Esophagus muscularis mucosa (tissue), 4 donors: ENCODE measurements at regions not wholly inside any gene's neighbourhood (a gene's known extent, or its start where the extent isn't known, plus 50 kb on each side); places are given as distances from the start of the nearest gene placed in this dataset.

Experiments
- DNase-seq: peaks from one replicate; pipeline ENCODE4 v3.0.0-alpha.2; 2017; ENCODE audit errors: extremely low spot score
- H3K27ac ChIP-seq, 4 donors: fragments of 200-600 bp; sonication (generic); replicated peaks in 1 of 4; 1 replicate in 3 of 4; 2 replicates in 1 of 4; pipeline ENCODE4 v1.5.1; 2016 to 2019; ENCODE audit warnings: mild to moderate bottlenecking in 1 of 4
- H3K27me3 ChIP-seq, 4 donors: fragments of 200-600 bp; sonication (generic); one replicate each; pipeline versions ENCODE4 v1.5.1 to v1.6.0; 2016 to 2019
- H3K36me3 ChIP-seq, 4 donors: fragments of 200-600 bp; sonication (generic); one replicate each; pipeline ENCODE4 v1.5.1; 2016 to 2019
- H3K4me1 ChIP-seq, 4 donors: fragments of 200-600 bp; sonication (generic); one replicate each; pipeline ENCODE4 v1.5.1; 2016 to 2019
- H3K4me3 ChIP-seq, 4 donors: fragments of 200-600 bp; sonication (generic); 1 replicate in 2 of 4; 2 replicates in 2 of 4; pipeline ENCODE4 v1.5.1; 2016 to 2019; ENCODE audit warnings: mild to moderate bottlenecking in 4 of 4, moderate library complexity in 1 of 4
- H3K9me3 ChIP-seq, 4 donors: fragments of 200-600 bp; sonication (generic); 1 replicate in 3 of 4; 2 replicates in 1 of 4; pipeline ENCODE4 v1.5.1; 2016 to 2019
- CTCF ChIP-seq, 3 experiments: fragments of 200-600 bp in 2 of 3; fragments of 450-650 bp in 1 of 3; sonication (generic) in 2 of 3; IDR thresholded peaks; one replicate each; pipeline ENCODE4 v1.5.1; 2017 to 2019; ENCODE audit warnings: antibody characterized with exemption in 3 of 3, mild to moderate bottlenecking in 2 of 3, moderate library complexity in 1 of 3
- EP300 ChIP-seq: sonication (generic); formaldehyde crosslinking; IDR thresholded peaks from one replicate; pipeline ENCODE4 v1.6.1; 2017; ENCODE audit warnings: antibody characterized with exemption
- POLR2A ChIP-seq: fragments of 450-650 bp; IDR thresholded peaks from one replicate; pipeline ENCODE4 v1.6.1; 2017; ENCODE audit warnings: antibody characterized with exemption, moderate library complexity, mild to moderate bottlenecking, low read depth
- POLR2AphosphoS5 ChIP-seq, 2 donors: sonication (generic); formaldehyde crosslinking; IDR thresholded peaks; one replicate each; pipeline ENCODE4 v1.6.1; 2017; ENCODE audit warnings: antibody characterized with exemption in 2 of 2
- WGBS: methylation state at CpG from one replicate; pipeline ENCODE4 v1.1.5; 2018; 5-methylcytosine and 5-hydroxymethylcytosine counted together
- intact Hi-C: fragments of 100-400 bp; cut with DNase I; formaldehyde crosslinking; loops from one replicate; pipeline ENCODE4 v1.15.1; 2023

GRCh38 chr1:36599828-36600227 is 117.1 kb upstream of the CSF3R start:
- intact Hi-C loops, result no loop called here
- WGBS, result 88% methylated on average over 1 of the region's 1 CpG

GRCh38 chr1:36597514-36597913 is 114.8 kb upstream of the CSF3R start:
- no peaks in the 10 kb centered on the region for H3K36me3 ChIP-seq
- peaks cover 0 to 5% (median 0%) of the 10 kb centered on the region in 4 donors for H3K9me3 ChIP-seq
- WGBS, result 81% methylated on average over 5 of the region's 5 CpGs
- H3K4me3 ChIP-seq, result no peak overlapping the region
- H3K4me1 ChIP-seq, result no peaks in the 10 kb centered on the region
- DNase-seq, result no peak
- intact Hi-C loops, result no loop called here
- peaks cover 0 to 56% (median 7%) of the 10 kb centered on the region in 4 donors for H3K27me3 ChIP-seq
- H3K27ac ChIP-seq, result no peak overlapping the region
- TF ChIP-seq POLR2A, result no peak
- no peak for TF ChIP-seq CTCF (IDR thresholded peaks at IDR 0.05)
- no peak for TF ChIP-seq POLR2AphosphoS5 (IDR thresholded peaks at IDR 0.05)
- TF ChIP-seq EP300, result no peak

More at GRCh38 chr1:36599828-36600227, 117.1 kb upstream of the CSF3R start:
- no peak for DNase-seq
- TF ChIP-seq CTCF (IDR thresholded peaks at IDR 0.05) (no peak), POLR2A (no peak), POLR2AphosphoS5 (IDR thresholded peaks at IDR 0.05) (no peak), EP300 (no peak)
- H3K27me3 ChIP-seq, result peaks cover 0 to 56% (median 6%) of the 10 kb centered on the region in 4 donors
- H3K36me3 ChIP-seq, result no peaks in the 10 kb centered on the region
- peaks cover 0 to 5% (median 0%) of the 10 kb centered on the region in 4 donors for H3K9me3 ChIP-seq
- H3K4me3 ChIP-seq, result no peak overlapping the region
- H3K4me1 ChIP-seq, result no peaks in the 10 kb centered on the region
- H3K27ac ChIP-seq, result no peak overlapping the region

- TF ChIP-seq POLR2A (no peak), EP300 (no peak), CTCF (IDR thresholded peaks at IDR 0.05) (no peak), POLR2AphosphoS5 (IDR thresholded peaks at IDR 0.05) (no peak)
- DNase-seq, result no peak
- H3K9me3 ChIP-seq, result peaks cover 0 to 5% (median 0%) of the 10 kb centered on the region in 4 donors
- 78% methylated on average over 11 of the region's 11 CpGs for WGBS
- no peaks in the 10 kb centered on the region for H3K4me1 ChIP-seq
- H3K36me3 ChIP-seq, result no peaks in the 10 kb centered on the region
- H3K4me3 ChIP-seq, result no peak overlapping the region
- peaks cover 0 to 63% (median 8%) of the 10 kb centered on the region in 4 donors for H3K27me3 ChIP-seq
- intact Hi-C loops, result no loop called here
- H3K27ac ChIP-seq, result no peak overlapping the region
These were observed 113.2 kb upstream of the CSF3R start for GRCh38 chr1:36595921-36596320.

- H3K36me3 ChIP-seq, result no peaks in the 10 kb centered on the region
- 50% methylated on average over 11 of the region's 11 CpGs for WGBS
- TF ChIP-seq POLR2A (no peak), EP300 (no peak), POLR2AphosphoS5 (IDR thresholded peaks at IDR 0.05) (no peak), CTCF (IDR thresholded peaks at IDR 0.05) (no peak)
- intact Hi-C loops, result no loop called here
- H3K4me1 ChIP-seq, result no peaks in the 10 kb centered on the region
- DNase-seq, result no peak
- H3K27ac ChIP-seq, result no peak overlapping the region
- H3K27me3 ChIP-seq, result peaks cover 0 to 69% (median 9%) of the 10 kb centered on the region in 4 donors
- no peak overlapping the region for H3K4me3 ChIP-seq
- peaks cover 0 to 5% (median 0%) of the 10 kb centered on the region in 4 donors for H3K9me3 ChIP-seq
These were observed 112.6 kb upstream of the CSF3R start for GRCh38 chr1:36595349-36595748.

- Histone ChIP-seq H3K27ac (no peak overlapping the region), H3K27me3 (peaks cover 0 to 82% (median 9%) of the 10 kb centered on the region in 4 donors), H3K9me3 (peaks cover 0 to 5% (median 0%) of the 10 kb centered on the region in 4 donors), H3K36me3 (no peaks in the 10 kb centered on the region), H3K4me1 (no peaks in the 10 kb centered on the region), H3K4me3 (no peak overlapping the region)
- DNase-seq, result no peak
- TF ChIP-seq POLR2A (no peak), POLR2AphosphoS5 (IDR thresholded peaks at IDR 0.05) (no peak), CTCF (IDR thresholded peaks at IDR 0.05) (no peak), EP300 (no peak)
- intact Hi-C loops, result no loop called here
- WGBS, result 61% methylated on average over 7 of the region's 7 CpGs
These were observed 111.3 kb upstream of the CSF3R start for GRCh38 chr1:36594023-36594422.
